H9 (cell line): ENCODE measurements at regions not wholly inside any gene's neighbourhood (a gene's known extent, or its start where the extent isn't known, plus 50 kb on each side); places are given as distances from the start of the nearest gene placed in this dataset.

Experiments
- DNase-seq: peaks from one replicate; pipeline ENCODE4 v3.0.0-alpha.2; 2017
- H2AFZ ChIP-seq: one replicate; pipeline ENCODE4 v1.6.1; 2013; ENCODE audit warnings: mild to moderate bottlenecking, low read length, control low read depth, moderate library complexity
- H2AK5ac ChIP-seq: 2 replicates; pipeline ENCODE4 v1.6.1; 2013; ENCODE audit warnings: low read length, control low read depth, mixed read lengths; ENCODE audit not compliant: insufficient read length
- H2BK120ac ChIP-seq: one replicate; pipeline ENCODE4 v1.6.1; 2013; ENCODE audit warnings: low read depth, mild to moderate bottlenecking, low read length, control low read depth, inconsistent platforms; ENCODE audit not compliant: poor library complexity, severe bottlenecking
- H2BK12ac ChIP-seq: 2 replicates; pipeline ENCODE4 v1.6.1; 2013; ENCODE audit warnings: low read length, control low read depth, mixed read lengths, low read depth; ENCODE audit not compliant: insufficient read length
- H2BK15ac ChIP-seq: 2 replicates; pipeline ENCODE4 v1.6.1; 2013; ENCODE audit warnings: low read depth, low read length, control low read depth
- H2BK20ac ChIP-seq: one replicate; pipeline ENCODE4 v1.6.1; 2013; ENCODE audit warnings: low read depth, mild to moderate bottlenecking, low read length, control low read depth, inconsistent platforms; ENCODE audit not compliant: poor library complexity, severe bottlenecking
- H2BK5ac ChIP-seq: 2 replicates; pipeline ENCODE4 v1.6.1; 2013; ENCODE audit warnings: low read length, control low read depth, mixed read lengths; ENCODE audit not compliant: insufficient read length
- H3K14ac ChIP-seq: 2 replicates; pipeline ENCODE4 v1.6.1; 2013; ENCODE audit warnings: low read length, control low read depth; ENCODE audit not compliant: insufficient read depth
- H3K18ac ChIP-seq: 2 replicates; pipeline ENCODE4 v1.6.1; 2013; ENCODE audit warnings: low read depth, mild to moderate bottlenecking, mixed read lengths, low read length, control low read depth; ENCODE audit not compliant: insufficient read length
- H3K23ac ChIP-seq: 2 replicates; pipeline ENCODE4 v1.6.1; 2013; ENCODE audit warnings: low read length, control low read depth, mixed read lengths, low read depth; ENCODE audit not compliant: insufficient read length
- H3K23me2 ChIP-seq: 2 replicates; pipeline ENCODE4 v1.6.1; 2013; ENCODE audit warnings: low read depth, mild to moderate bottlenecking, mixed read lengths, low read length, control low read depth; ENCODE audit not compliant: insufficient read length, poor library complexity, severe bottlenecking
- H3K27ac ChIP-seq: 2 replicates; pipeline ENCODE4 v1.5.1; 2013; ENCODE audit warnings: low read length, control low read depth, mixed read lengths, low read depth; ENCODE audit not compliant: insufficient read length
- H3K27me3 ChIP-seq: 2 replicates; pipeline ENCODE4 v1.6.1; 2013; ENCODE audit warnings: low read length, control low read depth, inconsistent platforms; ENCODE audit not compliant: insufficient read depth
- H3K4ac ChIP-seq: 2 replicates; pipeline ENCODE4 v1.6.1; 2013; ENCODE audit warnings: low read depth, mild to moderate bottlenecking, control low read depth, inconsistent platforms, low read length, moderate library complexity
- H3K4me1 ChIP-seq: 2 replicates; pipeline ENCODE4 v1.6.1; 2013; ENCODE audit warnings: low read length, control low read depth, inconsistent platforms; ENCODE audit not compliant: insufficient read depth
- H3K4me2 ChIP-seq: 2 replicates; pipeline ENCODE4 v1.6.1; 2013; ENCODE audit warnings: low read length, control low read depth, mixed read lengths; ENCODE audit not compliant: insufficient read length, insufficient read depth
- H3K56ac ChIP-seq: 2 replicates; pipeline ENCODE4 v1.6.1; 2013; ENCODE audit warnings: low read depth, mild to moderate bottlenecking, mixed read lengths, low read length, control low read depth; ENCODE audit not compliant: insufficient read length
- H3K79me1 ChIP-seq: 2 replicates; pipeline ENCODE4 v1.6.1; 2013; ENCODE audit warnings: low read depth, mild to moderate bottlenecking, moderate library complexity, low read length, control low read depth, inconsistent platforms; ENCODE audit not compliant: insufficient read depth, poor library complexity, severe bottlenecking
- H3K79me2 ChIP-seq: 2 replicates; pipeline ENCODE4 v1.6.1; 2013; ENCODE audit warnings: low read length, control low read depth, inconsistent platforms; ENCODE audit not compliant: insufficient read depth
- H3K9ac ChIP-seq: 2 replicates; pipeline ENCODE4 v1.6.1; 2013; ENCODE audit warnings: low read length, control low read depth, mixed read lengths; ENCODE audit not compliant: insufficient read length; ENCODE audit errors: extremely low read depth
- H3K9me3 ChIP-seq: one replicate; pipeline ENCODE4 v1.6.1; 2013; ENCODE audit warnings: low read depth, low read length, inconsistent platforms; ENCODE audit not compliant: control insufficient read depth
- H3T11ph ChIP-seq: one replicate; pipeline ENCODE4 v1.6.1; 2013; ENCODE audit warnings: mild to moderate bottlenecking, low read length, control low read depth, inconsistent platforms
- H4K20me1 ChIP-seq: one replicate; pipeline ENCODE4 v1.6.1; 2013; ENCODE audit not compliant: control insufficient read depth, insufficient read length, insufficient read depth
- H4K5ac ChIP-seq: 2 replicates; pipeline ENCODE4 v1.6.1; 2013; ENCODE audit warnings: low read depth, mild to moderate bottlenecking, mixed read lengths, low read length, control low read depth; ENCODE audit not compliant: insufficient read length
- H4K8ac ChIP-seq: replicated peaks from 2 replicates; pipeline ENCODE4 v1.6.1; 2013; ENCODE audit warnings: low read length, control low read depth, mixed read lengths, low read depth; ENCODE audit not compliant: insufficient read length
- H4K91ac ChIP-seq: 2 replicates; pipeline ENCODE4 v1.6.1; 2013; ENCODE audit warnings: low read depth, mild to moderate bottlenecking, moderate library complexity, mixed read lengths, low read length, control low read depth; ENCODE audit not compliant: insufficient read length
- H3K27ac Mint-ChIP-seq, 3 experiments: 2 replicates in 2 of 3; 3 replicates in 1 of 3; pipeline ENCODE4 v1.8.0; 2020 to 2021; ENCODE audit warnings: mixed read lengths in 3 of 3, mild to moderate bottlenecking in 1 of 3, moderate library complexity in 1 of 3
- H3K27me3 Mint-ChIP-seq: 2 replicates; pipeline ENCODE4 v1.8.0; 2021; ENCODE audit warnings: low read depth, mild to moderate bottlenecking, moderate library complexity, mixed read lengths
- H3K36me3 Mint-ChIP-seq, 3 experiments: 2 replicates in 2 of 3; 3 replicates in 1 of 3; pipeline ENCODE4 v1.8.0; 2020 to 2021; ENCODE audit warnings: low read depth in 3 of 3, mixed read lengths in 3 of 3; ENCODE audit not compliant: insufficient read depth in 1 of 3
- H3K4me1 Mint-ChIP-seq, 2 experiments: 2 replicates each; pipeline ENCODE4 v1.8.0; 2020; ENCODE audit warnings: mixed read lengths in 2 of 2
- H3K4me3 Mint-ChIP-seq, 2 experiments: 2 replicates in 1 of 2; 3 replicates in 1 of 2; pipeline ENCODE4 v1.8.0; 2020 to 2021; ENCODE audit warnings: mild to moderate bottlenecking in 2 of 2, mixed read lengths in 2 of 2, moderate library complexity in 1 of 2
- H3K9me3 Mint-ChIP-seq, 2 experiments: 2 replicates in 1 of 2; 3 replicates in 1 of 2; pipeline ENCODE4 v1.8.0; 2020; ENCODE audit warnings: mild to moderate bottlenecking in 2 of 2, mixed read lengths in 2 of 2, moderate library complexity in 1 of 2
- CTCF ChIP-seq: fragments of 200-600 bp; sonication (generic); conservative IDR thresholded peaks from 3 replicates; pipeline ENCODE4 v1.8.0; 2021; ENCODE audit warnings: antibody characterized with exemption, mild to moderate bottlenecking
- WGBS: extraction: QIAGEN DNeasy Blood & Tissue Kit; methylation state at CpG from one replicate; pipeline ENCODE4 v1.1.7; 2013; ENCODE audit warnings: missing lambda C conversion rate, low lambda C conversion rate, mixed read lengths; ENCODE audit not compliant: insufficient read length; ENCODE audit errors: extremely low coverage; 5-methylcytosine and 5-hydroxymethylcytosine counted together

GRCh38 chr5:87008751-87009560, 258.7 kb upstream of the RASA1 start:
- WGBS = no CpG with 5 or more reads among the region's 5 CpGs
- Histone ChIP-seq H4K5ac (no peak overlapping the region), H3K79me2 (no peaks in the 10 kb centered on the region), H2AFZ (no peak overlapping the region), H4K20me1 (no peaks in the 10 kb centered on the region), H2AK5ac (no peak overlapping the region), H3K56ac (no peak overlapping the region), H3K14ac (no peak overlapping the region), H2BK15ac (no peak overlapping the region), H3K9me3 (no peaks in the 10 kb centered on the region), H3K23ac (no peak overlapping the region), H3K4me1 (no peaks in the 10 kb centered on the region), H3K4me2 (no peak overlapping the region), H2BK12ac (no peak overlapping the region), H3K9ac (no peak overlapping the region), H2BK20ac (no peak overlapping the region), H3T11ph (no peak overlapping the region), H3K4ac (no peak overlapping the region), H3K23me2 (no peaks in the 10 kb centered on the region), H4K8ac (no peak overlapping the region), H3K79me1 (no peaks in the 10 kb centered on the region), H2BK5ac (no peak overlapping the region), H4K91ac (no peak overlapping the region), H3K18ac (no peak overlapping the region), H3K27me3 (no peaks in the 10 kb centered on the region), H3K27ac (no peak overlapping the region), H2BK120ac (no peak overlapping the region)
- Mint-ChIP-seq H3K4me1 (no peaks in the 10 kb centered on the region; a peak in 1 of 4 replicates), H3K27me3 (no peaks in the 10 kb centered on the region), H3K4me3 (no peak overlapping the region), H3K27ac (no peak overlapping the region; a peak in 1 of 7 replicates), H3K9me3 (no peaks in the 10 kb centered on the region), H3K36me3 (no peaks in the 10 kb centered on the region)
- no peak for TF ChIP-seq CTCF
- no peak for DNase-seq
